Omental fat pad (tissue), 3 donors: ENCODE measurements at regions not wholly inside any gene's neighbourhood (a gene's known extent, or its start where the extent isn't known, plus 50 kb on each side); places are given as distances from the start of the nearest gene placed in this dataset.

Experiments
- ATAC-seq: fragments of 150-250 bp; one replicate; pipeline ENCODE4 v1.9.1; 2016; ENCODE audit warnings: mild to moderate bottlenecking, moderate library complexity; ENCODE audit not compliant: low FRiP score
- DNase-seq: peaks from one replicate; pipeline ENCODE4 v3.0.0-alpha.2; 2019; ENCODE audit warnings: low spot score
- TF ChIP-seq, protein P1 (sequence below), 3 donors: fragments of 450-650 bp; IDR thresholded peaks; one replicate each; pipeline ENCODE4 v1.5.1; 2016 to 2017; ENCODE audit warnings: antibody characterized with exemption in 3 of 3, mild to moderate bottlenecking in 3 of 3, moderate library complexity in 2 of 3

DNA sequence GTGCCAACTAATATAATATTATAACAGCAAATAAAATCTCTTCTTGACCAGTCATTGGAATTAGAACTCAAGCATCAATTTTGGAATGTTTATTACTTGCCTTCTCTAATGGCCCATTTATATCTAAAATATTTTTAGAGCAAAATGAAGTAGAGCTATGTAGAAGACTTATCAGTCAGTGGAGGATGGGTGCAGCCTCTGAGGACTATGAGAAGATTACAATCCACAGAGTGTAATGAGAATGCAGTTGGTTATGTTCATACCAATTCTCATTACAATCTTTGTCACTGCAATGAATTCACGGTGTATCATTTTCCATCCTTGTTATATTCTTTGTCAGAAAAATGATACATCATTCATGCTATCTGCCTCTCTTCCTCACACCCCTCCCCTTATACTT is 878.1 kb downstream of the CENPC start:
- TF ChIP-seq, protein P1, sequence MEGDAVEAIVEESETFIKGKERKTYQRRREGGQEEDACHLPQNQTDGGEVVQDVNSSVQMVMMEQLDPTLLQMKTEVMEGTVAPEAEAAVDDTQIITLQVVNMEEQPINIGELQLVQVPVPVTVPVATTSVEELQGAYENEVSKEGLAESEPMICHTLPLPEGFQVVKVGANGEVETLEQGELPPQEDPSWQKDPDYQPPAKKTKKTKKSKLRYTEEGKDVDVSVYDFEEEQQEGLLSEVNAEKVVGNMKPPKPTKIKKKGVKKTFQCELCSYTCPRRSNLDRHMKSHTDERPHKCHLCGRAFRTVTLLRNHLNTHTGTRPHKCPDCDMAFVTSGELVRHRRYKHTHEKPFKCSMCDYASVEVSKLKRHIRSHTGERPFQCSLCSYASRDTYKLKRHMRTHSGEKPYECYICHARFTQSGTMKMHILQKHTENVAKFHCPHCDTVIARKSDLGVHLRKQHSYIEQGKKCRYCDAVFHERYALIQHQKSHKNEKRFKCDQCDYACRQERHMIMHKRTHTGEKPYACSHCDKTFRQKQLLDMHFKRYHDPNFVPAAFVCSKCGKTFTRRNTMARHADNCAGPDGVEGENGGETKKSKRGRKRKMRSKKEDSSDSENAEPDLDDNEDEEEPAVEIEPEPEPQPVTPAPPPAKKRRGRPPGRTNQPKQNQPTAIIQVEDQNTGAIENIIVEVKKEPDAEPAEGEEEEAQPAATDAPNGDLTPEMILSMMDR (IDR thresholded peaks at IDR 0.05) = no peak
- ATAC-seq = no peak
- no peak for DNase-seq

DNA sequence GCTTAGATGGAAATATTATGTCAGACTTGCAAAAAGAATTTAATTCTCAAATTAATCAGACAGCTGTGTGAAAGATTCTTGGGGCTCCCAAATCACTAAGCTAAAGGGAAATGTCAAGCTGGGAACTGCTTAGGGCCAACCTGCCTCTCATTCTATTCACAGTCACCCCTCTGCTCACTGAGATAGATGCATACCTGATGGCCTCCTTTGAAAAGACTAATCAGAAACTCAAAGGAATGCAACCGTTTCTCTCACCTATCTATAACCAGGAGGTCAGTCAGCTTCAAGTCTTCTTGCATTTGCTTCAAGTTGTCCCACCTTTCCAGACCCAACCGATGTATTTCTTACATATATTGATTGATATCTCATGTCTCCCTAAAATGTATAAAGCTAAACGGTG is 882.7 kb downstream of the CENPC start:
- TF ChIP-seq, protein P1 (IDR thresholded peaks at IDR 0.05) = no peak
- no peak for ATAC-seq
- DNase-seq = no peak

DNA sequence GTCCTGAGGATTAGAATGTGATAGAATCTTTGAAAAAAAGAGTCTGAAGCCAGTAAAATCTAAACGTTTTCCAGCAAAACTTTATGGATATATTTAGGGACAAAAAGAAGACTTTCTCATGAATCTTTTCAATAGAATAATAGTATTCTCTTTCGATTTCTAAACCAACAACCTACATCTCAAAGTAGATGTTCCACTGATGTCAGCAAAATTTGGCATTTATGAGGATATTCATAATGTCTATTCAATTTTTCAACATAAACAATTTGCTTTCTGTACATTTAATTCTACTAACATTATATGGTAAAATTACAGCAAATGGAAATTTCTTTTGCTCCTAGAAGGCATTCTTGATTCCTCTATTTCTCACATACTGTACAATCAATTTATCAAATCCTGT is 886.5 kb downstream of the CENPC start:
- TF ChIP-seq, protein P1 (IDR thresholded peaks at IDR 0.05) = no peak
- ATAC-seq (no peak), DNase-seq (no peak)

DNA sequence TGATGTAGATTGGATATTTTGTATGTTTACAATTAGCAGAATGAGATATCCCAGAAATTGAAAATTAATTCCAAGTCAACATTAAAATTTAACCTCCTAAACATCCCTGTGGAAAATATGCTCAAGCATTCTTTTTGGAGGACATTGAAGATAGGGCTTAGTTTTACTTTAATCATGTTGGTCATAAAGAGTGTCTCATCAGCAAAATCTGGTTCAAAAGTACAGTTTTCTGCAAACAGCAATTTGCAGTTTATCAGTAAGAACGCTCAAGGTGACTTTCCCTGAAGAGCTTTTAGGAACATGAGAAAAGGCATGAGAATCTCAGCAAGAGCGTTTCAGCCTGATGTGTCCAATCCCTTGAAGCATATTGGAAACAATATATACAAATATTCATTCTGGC is 889.8 kb downstream of the CENPC start:
- DNase-seq (no peak), ATAC-seq (no peak)
- TF ChIP-seq, protein P1 (IDR thresholded peaks at IDR 0.05) = no peak

DNA sequence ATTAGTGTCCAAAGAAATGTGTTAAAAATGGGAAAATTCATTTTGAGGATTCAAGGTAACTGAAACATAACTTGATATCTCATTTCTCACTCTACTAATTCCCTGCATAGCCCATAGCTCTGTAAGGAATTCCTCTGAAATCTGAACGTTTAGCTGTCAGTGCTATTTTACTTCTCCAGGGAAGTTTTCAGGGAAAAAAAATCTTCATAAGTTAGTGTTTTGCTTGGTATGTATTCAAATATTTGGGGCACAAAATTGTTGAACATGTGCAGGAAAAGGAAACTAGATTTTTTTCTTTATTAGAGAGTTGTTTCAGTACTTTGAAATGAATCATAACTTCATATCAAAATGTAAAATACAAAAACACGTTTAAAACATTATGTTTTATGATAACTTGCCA is 891.4 kb downstream of the CENPC start:
- no peak for DNase-seq
- TF ChIP-seq, protein P1 (IDR thresholded peaks at IDR 0.05) = no peak

DNA sequence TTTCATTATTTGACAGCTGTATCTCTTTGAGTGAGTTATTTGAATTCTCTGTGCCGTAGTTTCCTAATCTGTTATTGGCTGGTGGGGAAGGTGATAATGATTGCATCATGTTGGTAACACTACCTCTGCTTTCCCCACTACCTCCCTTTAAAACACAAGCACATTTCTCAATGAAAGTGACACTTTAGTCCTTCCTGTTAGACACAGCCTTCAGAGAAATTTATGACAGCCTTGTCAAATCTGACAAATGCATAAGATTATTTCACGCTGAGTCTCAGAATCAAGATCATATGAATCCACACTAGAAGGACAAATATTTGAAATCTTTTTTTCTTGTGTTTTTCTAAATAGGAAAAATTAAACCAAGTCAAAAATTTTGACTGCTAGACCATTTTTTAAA is 896.1 kb downstream of the CENPC start:
- TF ChIP-seq, protein P1 (IDR thresholded peaks at IDR 0.05) = no peak
- ATAC-seq (no peak), DNase-seq (no peak)

More for the DNA sequence above, 891.4 kb downstream of the CENPC start:
- no peak for ATAC-seq

DNA sequence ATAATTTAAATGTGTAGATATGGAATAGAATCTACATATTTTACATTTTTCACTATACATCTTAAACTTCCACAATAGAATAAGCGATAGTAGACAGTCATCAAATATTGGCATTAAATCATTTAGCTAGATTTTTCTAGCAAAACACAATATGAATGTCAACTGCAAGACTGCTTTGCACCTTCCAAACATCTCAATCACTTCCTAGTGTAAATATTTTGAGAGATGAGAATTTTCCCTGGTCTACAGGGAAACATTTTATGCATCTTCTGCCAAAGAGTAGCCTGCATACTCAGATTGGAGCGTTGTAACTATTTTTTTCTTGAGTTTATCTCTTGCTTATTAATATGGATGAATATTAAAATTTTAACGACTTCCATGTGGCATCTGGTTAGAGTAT is 897.4 kb downstream of the CENPC start:
- DNase-seq (no peak), ATAC-seq (no peak)
- TF ChIP-seq, protein P1 (IDR thresholded peaks at IDR 0.05) = no peak
